Stimulated activated CD4-positive, alpha-beta T cell treated with anti-CD3 and anti-CD28 coated beads, Interleukin-4, amount 100 ng/mL, for 4 hours (primary cell): ENCODE measurements at regions not wholly inside any gene's neighbourhood (a gene's known extent, or its start where the extent isn't known, plus 50 kb on each side); places are given as distances from the start of the nearest gene placed in this dataset.
"Not testable (repeated sequence)": the region's sequence is repeated elsewhere in the genome, so short reads cannot be mapped to it uniquely, and the experiment has no call there.

Experiments used
- DNase-seq, 2 experiments: peaks; one replicate each; pipeline ENCODE4 v3.0.0-alpha.2; 2020

DNA sequence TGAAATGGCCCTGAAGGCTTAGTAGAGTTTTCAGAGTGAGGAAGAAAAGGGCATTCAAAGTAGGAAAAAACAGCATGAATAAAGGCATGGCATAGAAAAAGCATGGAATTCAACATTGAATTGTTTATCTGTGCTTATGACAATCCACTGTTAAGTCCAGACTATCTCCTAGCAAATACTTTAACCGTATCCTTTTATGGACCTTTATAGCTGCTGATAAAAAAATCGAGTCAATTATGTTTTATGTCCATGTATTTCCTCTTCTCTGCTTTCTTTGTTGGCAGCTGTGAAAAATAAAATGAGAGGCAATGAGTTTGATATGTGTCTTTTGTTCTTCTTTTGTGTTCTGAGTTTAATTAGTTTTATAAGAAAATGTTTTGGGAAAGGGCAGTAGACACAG is 70.4 kb downstream of the TDRD15 start:
- no peak for DNase-seq

DNA sequence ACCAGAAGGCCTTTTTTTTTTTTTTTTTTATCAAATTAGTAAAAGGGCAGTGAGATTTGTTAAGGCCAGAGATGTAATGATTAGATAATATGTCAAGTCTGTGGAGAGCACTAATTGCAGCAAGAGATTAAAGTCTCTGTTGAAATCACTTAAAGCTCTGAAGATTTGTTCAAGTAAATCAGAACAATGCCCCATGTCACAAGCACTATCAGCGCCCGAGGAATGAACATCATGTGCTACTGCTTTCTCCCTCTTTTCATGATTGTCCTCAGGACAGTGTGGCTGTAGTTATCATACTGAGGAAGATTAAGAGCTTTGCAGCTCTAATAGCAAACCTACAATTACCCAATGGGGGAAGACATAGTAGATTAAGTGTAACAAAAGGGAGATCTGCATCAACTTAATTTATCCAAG is 71.1 kb downstream of the TDRD15 start:
- no peak for DNase-seq

DNA sequence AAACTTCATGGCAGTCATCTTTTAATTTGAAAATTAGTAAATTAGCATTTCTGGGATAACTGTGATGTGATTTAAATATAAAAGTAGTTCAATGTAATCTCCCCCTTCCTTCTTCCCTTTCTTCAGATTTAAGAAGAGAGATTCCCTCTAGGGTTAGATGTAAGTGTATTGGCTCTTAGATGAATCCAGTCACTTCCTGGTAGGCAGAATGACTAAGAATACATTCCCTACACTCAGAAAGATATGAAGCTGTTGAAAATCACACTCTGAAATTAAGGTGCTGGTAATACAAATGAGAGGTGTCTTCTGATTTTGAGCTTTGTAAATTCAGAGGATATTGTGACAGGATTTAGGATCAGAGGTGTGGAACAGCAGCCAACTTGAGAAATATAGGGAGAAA is 71.6 kb downstream of the TDRD15 start:
- DNase-seq: no peak

DNA sequence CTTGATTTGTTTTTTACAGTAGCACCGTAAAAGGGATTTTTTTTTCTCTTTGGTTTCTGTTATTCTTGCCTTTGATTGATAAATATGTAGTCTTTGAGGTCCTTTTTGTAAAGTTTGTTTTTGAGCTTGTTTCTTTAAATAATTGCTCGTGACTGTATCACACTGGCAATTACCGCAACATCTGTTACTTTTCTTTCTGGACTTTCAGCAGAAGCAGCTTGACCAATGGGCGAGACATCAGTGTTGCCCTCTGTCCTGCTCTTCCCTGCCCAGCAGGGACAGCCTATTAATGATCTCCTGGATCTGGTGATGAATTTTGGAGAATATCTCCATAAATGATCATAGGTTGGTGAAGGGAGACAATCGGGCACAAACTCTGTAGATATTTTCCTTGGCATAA is 74.9 kb downstream of the TDRD15 start:
- no peak for DNase-seq

DNA sequence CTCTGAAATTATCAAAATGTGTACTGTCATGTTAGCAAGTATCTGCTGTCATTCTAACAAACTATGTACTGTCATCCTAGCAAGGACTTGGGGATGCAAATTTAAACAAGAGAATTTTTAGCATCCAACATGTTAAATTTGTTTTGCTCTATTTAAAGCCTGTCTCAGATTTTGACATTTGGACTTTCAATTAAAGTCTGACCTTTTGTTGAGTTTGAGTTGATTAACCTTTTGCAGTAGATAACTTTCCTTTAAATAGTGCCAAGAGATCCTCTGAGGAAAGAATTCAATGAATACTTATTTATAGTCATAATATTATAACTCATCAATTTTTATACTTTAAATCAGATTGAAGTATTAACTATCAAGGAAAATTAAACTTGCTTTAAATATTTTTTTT is 80.2 kb downstream of the TDRD15 start:
- DNase-seq: no peak

DNA sequence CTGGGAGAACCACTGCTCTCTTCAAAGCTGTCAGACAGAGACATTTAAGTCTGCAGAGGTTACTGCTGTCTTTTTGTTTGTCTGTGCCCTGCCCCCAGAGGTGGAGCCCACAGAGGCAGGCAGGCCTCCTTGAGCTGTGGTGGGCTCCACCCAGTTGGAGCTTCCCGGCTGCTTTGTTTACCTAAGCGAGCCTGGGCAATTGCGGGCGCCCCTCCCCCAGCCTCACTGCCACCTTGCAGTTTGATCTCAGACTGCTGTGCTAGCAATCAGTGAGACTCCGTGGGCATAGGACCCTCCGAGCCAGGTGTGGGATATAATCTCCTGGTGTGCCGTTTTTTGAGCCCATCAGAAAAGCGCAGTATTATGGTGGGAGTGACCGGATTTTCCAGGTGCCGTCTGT is 90.3 kb downstream of the TDRD15 start:
- not testable (repeated sequence) for DNase-seq

DNA sequence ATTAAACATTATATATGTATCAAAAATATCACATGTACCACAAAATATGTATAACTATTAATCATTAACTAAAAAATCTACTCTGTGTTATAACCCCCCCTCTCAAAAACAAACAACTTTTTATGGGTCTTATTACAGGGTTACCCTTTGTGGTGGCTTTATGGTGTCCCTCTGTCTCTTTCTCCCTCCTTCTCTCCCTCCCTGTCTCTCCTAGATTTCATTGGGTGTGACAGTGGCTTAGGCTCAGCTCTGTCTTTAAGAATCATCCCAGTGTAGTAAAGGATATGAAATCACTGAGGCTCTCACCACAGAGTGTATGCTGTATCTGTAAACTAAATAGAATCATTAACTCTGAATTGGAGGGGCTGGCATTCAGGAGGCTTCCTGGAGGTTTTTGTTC is 93.7 kb downstream of the TDRD15 start:
- DNase-seq: no peak

DNA sequence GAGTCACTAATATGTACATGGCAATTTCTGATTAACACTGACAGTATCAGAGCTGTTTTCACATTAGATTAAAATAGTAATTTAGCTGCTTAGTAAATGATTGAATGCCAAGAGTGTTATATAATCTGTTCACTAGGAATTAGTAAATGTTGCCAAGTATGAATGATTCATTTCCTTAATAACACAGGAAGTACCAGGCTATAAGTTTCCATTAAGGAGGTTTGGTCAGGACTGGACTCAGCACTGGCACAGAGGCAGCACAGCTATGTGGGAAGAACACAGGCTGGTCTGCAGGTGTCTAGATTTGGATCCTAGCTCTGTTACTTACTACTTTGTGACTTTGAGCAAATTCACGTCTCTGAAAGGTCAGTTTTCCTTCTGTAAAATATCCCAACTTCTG is 97.2 kb downstream of the TDRD15 start:
- no peak for DNase-seq

DNA sequence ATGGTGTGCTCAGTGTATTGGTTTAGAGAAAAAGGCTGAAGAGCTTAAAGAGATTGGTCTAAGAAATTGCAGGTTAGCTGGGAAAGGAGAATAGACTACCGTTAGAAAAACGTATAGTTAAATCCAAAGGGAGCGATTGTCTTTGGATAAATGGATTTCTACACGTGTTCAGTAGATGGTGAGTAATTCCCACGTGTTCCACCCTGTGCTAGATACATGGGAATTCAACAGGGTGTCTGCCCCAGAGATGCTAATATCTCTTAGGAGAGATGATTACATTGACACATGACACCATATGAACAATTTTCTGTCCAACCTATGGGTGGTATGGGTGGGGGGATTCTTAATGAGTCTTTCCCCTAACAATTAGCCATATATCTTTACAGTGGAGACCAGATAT is 99.8 kb downstream of the TDRD15 start:
- DNase-seq: no peak

DNA sequence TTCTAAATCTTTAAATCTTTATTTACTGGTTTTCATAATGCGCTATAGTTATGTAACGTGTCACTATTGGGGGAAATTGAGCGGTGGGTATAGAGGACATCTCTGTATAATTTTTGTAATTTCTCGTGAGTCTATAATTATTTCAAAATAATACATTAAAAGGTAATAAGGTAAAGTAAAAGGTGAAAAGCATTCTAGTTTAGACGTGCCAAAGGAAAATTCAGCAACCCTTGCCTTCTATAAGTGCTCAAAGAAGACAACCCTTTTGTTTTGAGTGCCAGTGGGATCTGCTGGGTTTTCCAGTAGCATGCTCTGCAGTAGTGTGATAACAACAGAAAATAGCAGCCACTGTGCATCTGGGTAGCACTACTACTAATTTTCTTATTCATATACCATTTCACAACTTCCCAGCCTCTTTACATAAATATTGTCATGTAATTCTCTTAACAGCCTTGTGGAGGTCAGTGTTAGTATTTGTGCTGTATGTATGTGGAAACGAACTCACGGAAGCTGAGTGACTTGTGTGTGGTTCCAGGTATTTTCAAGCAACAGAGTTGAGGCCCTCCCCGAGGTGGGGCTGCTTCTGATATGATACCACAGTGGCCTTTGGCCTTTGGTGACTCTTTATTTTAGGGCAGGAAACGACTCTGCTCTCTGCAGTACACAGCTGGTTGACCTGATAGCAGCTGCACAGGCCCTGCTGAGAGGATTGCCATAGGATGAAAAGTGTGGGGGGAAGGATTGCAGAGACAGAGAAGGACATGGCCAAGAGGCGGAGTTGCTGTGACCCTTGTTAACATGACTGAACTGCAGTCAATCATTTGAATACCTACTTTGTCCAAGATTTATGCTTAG is 104.5 kb downstream of the TDRD15 start:
- DNase-seq: no peak

DNA sequence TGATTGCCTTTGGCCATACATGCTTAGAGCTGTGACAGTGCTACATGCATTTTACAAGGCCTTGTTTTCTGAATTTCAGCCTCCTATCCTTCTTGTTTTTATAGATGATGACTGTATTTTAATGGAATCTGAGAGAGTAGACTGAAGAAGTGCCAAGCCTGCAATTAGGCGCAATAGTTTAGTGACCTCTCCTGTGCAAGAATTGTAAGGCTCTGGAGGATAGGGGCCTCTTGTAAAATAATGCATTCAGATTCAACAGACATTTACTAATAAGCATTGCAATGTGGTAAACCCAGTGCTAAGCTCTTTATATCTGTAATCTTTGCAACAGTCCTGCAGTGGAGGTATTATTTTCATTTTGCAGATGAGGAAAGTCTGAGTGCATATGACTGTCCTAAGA is 105.5 kb downstream of the TDRD15 start:
- no peak for DNase-seq

DNA sequence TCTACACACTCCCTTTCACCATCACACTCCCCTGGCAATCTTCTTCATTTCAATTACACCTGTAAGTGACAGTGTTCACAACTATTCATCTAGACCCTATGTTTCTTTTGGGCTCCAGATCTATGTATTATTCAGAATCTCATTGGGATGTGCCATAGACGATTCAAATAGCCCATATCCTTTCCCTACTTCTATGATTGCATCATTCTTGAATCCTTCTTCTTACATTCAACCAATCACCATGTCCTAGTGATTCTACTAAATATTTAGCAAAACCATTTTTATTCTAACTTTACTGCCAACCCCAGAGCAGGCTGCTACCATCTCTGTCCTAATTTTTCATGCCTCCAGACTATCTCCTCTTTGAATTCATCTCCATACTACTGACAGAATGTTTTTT is 106.4 kb downstream of the TDRD15 start:
- DNase-seq: no peak

DNA sequence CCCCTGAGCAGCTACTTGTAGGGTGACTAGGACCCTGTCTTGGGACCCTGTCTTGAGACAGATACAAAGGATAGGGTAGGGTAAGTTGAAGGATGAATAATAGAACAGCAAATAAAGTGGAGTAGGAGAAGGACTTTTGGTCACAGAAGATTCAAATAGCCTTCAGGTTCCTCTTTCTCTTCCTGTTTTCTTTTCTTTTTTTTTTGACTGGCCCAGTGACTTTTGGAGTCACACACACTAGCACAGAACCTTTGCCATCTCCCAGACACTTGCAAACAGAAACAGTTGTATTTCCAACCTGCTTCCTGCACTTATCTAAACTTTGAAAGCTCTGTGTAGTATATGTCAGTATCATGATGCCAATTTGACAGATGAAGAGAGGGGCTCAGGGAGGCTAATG is 108.2 kb downstream of the TDRD15 start:
- DNase-seq: no peak

DNA sequence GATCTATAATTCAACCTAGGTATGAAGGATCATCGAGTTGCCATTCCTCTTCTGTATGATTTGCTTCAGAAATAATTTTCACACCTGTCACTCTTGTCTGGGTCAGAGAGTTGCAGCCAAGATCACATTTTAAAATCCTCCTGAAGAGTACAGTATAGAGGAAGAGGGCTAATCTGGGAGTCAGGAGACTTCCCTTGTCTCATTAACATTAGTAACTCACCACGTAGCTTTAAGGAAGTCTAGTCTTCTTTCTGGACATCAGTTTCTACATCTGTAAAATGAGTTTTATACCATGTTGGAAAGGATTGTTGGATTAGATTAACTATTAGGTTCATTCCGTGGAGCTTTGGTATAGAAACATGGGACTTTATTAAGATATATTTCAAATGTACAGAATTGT is 109.4 kb downstream of the TDRD15 start:
- no peak for DNase-seq

DNA sequence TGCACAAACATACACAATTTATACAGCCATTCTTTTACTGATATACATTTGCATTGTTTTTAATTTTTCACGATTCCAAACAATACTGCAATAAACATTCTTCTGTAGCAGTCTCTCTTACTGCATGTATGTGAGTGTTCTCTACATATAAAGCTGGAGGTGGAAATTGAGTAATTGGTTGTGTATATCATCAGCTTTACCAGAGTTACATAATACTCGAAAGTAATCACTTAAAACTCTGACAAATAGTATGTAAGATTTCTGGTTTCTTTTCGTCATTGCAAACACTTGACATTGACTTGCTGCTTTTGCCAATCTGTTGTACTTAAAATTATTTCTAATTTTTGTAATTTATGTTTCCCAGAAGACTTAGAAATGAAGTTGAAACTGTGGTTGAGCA is 110.2 kb downstream of the TDRD15 start:
- DNase-seq: no peak

DNA sequence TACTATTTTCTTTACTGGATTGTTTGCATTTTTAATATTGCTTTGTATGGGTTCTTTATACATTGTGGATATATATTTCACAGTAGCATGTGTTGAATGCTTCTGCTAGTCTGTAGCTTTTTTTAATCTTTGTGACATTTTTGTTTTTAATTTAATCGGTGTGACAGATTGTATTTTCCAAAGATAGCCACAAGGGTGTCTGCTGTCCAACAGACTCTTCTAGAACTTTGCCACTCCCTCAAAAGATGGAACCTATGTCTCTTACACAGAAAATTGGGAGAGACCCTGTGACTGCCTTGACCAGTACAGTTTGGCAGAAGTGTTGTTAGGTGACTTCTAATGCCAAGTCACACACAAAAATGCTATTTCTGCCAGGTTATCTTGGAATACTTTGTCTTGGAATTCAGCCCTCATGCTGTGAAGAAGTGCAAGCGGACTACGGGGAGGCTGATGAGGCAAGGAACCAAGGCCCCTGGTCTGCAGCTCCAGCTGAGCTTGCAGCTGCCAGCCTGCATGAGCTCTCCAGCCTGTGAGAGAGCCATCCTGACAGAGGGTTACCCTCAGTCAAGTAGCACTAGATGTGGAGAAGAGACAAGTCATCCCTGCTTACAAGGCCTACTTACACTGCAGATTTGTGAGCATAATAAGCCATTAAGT is 110.8 kb downstream of the TDRD15 start:
- no peak for DNase-seq

DNA sequence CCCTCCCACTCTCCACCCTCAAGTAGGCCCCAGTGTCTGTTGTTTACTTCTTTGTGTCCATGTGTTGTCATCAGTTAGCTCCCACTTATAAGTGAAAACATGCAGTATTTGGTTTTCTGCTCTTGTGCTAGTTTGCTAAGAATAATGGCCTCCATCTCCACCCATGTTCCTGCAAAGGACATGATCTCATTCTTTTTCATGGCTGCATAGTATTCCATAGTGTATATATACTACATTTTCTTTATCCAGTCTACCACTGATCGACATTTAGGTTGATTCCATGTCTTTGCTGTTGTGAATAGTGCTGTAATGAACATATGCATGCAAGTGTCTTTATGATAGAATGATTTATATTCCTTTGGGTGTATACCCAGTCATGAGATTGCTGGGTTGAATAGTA is 116.0 kb downstream of the TDRD15 start:
- not testable (repeated sequence) for DNase-seq

DNA sequence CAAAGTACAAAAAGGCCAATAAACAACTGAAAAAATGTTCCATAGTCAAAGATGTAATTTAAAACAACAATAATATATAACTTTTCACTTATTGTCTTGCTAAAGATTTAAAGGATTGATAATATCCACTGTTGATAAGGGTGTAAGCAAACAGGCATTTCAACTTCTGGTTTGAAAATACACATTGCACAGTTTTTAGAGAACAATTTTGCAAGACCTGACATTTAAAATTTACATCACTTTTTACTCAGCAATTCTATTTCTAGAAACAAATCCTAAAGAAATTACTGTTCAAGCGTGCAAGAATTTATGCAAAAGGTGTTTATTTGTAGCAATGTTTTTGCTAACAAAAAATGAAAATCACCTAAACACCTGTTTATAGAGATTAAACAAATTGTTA is 120.4 kb downstream of the TDRD15 start:
- no peak for DNase-seq

DNA sequence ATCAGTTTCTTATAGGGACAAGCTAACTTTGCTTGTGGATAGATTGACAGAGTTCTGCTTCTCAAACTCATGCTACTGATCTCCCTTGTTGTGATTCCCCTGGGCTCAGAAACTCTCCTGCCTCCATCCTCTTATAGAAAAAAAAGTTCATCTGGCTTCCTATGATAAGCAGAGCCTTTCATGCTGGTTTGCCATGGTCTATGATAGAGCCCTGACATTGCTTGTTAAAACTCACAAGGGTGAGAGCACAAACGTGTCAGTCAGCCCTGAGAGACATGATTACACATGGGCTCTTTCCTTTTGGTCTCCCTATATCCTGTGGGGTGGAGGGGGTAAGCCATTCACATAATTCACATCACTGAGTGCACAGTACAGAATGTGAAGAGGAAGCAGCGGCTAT is 121.8 kb downstream of the TDRD15 start:
- no peak for DNase-seq

DNA sequence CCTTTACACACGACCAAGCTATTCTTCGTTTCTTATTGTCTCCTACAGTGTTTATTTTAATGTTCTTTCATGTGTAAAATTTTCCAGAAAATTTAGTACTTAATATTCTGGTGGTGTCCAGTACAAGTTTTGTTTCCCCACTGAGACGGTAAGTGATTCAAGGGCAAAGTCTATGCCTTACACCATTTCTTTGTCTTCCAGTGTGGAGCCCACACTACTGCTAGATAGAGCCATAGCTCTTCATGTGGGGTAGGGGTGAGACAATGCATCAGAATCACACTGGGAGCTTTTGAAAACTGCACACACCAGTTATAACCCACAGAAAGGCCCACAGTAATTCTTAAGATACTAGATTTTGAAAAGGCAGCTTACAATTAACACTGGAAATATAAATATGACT is 125.6 kb downstream of the TDRD15 start:
- DNase-seq: no peak

DNA sequence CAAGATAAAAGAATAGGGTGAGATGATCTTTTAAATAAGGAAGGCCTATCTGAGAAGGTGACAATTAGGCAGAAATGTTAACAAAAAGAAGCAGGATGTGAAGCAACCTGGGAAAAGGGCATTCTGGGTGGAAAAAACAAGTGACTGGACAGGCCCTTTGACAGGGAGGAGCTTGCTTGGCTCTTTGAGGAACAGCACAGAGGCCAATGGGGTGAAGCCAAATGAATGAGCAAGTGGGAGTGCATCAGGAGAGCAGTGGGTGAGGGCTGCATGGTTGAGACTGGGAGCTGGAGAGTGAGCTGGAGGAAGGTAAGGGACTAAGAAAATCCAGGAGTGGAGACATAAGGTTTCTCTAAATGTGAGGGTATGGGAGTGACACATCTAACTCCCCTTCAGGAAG is 126.9 kb downstream of the TDRD15 start:
- DNase-seq: no peak

DNA sequence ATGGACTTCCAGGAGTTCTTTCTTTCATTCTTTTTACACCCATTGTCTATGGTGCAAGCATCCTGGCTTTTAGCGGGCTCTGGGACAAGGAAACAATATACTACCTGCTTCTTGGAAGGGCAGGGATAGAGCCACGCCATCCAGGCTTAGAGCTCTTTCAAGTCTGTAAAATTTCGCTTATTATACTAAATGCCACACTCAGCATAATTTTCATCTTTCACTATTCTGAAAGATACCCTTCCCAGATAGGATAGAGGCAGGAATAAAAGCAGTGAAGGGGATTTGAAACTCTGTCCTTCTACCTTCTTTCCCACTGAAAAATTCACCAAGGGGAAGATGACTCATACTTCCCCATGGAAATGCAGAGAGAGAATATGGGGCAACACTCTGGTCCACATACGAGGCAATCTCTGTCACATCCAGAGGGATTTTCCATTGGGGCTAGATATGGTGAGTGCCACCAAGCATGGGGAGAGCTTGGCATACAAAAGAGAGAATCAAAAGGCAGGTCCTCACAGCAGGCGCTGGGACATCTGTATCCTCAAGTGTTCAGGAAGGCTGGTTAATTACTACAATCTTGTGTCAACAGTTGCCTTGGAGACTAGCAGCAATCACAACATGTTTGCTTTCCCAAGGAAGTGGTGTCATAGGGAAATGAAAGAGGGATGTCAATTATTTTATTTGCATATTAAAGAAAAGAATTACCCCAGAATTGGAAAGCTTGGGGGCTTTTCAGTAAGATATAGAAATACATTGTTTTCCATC is 127.6 kb downstream of the TDRD15 start:
- no peak for DNase-seq

DNA sequence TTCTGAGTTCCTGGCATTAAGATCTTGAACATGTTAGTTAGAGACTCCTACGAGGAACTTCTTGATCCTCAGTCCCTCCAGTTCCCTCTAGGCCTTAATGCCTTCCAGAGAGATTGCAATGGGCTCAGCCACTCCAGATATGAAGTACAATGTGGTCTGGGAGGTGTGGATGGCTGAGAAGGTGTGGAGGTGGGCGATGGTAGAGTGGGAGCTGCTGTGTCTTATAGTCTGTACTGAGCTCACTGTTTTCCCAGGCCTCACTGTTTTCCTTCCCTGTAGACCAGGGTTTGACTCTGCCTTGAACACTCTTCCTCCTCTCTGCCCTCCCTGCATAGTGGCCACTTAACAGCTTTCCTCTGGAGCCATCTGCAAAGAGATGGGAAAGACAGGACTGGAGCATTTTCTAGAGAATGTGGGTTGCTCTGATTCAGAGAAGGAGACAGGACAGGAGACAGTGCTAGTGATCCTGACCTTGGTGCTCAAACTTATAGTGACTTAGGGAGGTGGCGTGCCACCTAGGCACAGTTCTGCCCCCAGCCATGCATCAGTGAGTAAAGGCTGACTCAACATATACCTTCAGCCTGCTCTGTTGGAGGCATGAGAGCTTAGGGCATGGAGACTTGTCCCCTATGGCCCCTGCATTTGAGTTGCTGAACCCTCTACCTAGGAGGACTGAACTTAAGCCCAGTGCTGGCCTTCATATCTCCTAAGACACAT is 129.7 kb downstream of the TDRD15 start:
- no peak for DNase-seq
